A549 (cell line): ENCODE measurements at regions not wholly inside any gene's neighbourhood (a gene's known extent, or its start where the extent isn't known, plus 50 kb on each side); places are given as distances from the start of the nearest gene placed in this dataset.

Source experiments
- ATAC-seq, 2 experiments: fragments of 200-7000 bp in 1 of 2; fragments of >200 bp in 1 of 2; cut with Nextera tagmentation in 1 of 2; cut with Tn5 transposase in 1 of 2; 3 replicates each; pipeline versions ENCODE4 v1.8.0 to v1.9.1; 2018 to 2020; ENCODE audit warnings: mild to moderate bottlenecking in 1 of 2, moderate library complexity in 1 of 2
- CTCF ChIA-PET: fragments of 300-600 bp; sonication (Branson Sonifier 250); formaldehyde crosslinking; extraction: SDS; loops from one replicate; lab custom pipeline; 2021; ENCODE audit warnings: antibody characterized with exemption, inconsistent platforms; lab: Yijun Ruan, JAX
- POLR2A ChIA-PET: fragments of 350-600 bp; formaldehyde crosslinking; extraction: SDS; loops from one replicate; lab custom pipeline; 2021; ENCODE audit warnings: antibody characterized with exemption, inconsistent platforms; lab: Yijun Ruan, JAX
- DNase-seq, 2 experiments: peaks; one replicate each; pipeline versions ENCODE4 v3.0.0 to v3.0.0-alpha.2; 2011 to 2016; ENCODE audit warnings: low read depth in 1 of 2, low spot score in 1 of 2
- FAIRE-seq: peaks from 2 replicates; lab custom pipeline; 2011; peaks lifted over from hg19 to GRCh38; lab: Jason Lieb, UNC
- H3K27ac ChIP-seq, 2 experiments: fragments of >200 bp; sonication (Bioruptor Twin); formaldehyde crosslinking; 3 replicates each; pipeline ENCODE4 v1.5.1; 2016 to 2017
- H3K4me1 ChIP-seq: fragments of >200 bp; sonication (Bioruptor Twin); formaldehyde crosslinking; 3 replicates; pipeline ENCODE4 v1.6.1; 2016
- H3K4me2 ChIP-seq: fragments of >200 bp; sonication (Bioruptor Twin); formaldehyde crosslinking; 3 replicates; pipeline ENCODE4 v1.6.1; 2016
- H3K4me3 ChIP-seq: fragments of >200 bp; sonication (Bioruptor Twin); formaldehyde crosslinking; 3 replicates; pipeline ENCODE4 v1.5.1; 2016
- H3K9me3 ChIP-seq: fragments of >200 bp; sonication (Bioruptor Twin); formaldehyde crosslinking; 3 replicates; pipeline ENCODE4 v1.6.1; 2016
- BHLHE40 ChIP-seq: IDR thresholded peaks from 2 replicates; pipeline ENCODE4 v1.6.1; 2012; ENCODE audit warnings: low read depth, low read length, inconsistent platforms
- CBX8 ChIP-seq: fragments of 200-600 bp; sonication (generic); IDR thresholded peaks from 2 replicates; pipeline ENCODE4 v1.6.1; 2016
- CHD2 ChIP-seq: fragments of 150-350 bp; IDR thresholded peaks from 2 replicates; pipeline ENCODE4 v1.6.1; 2014; ENCODE audit warnings: low read length; ENCODE audit not compliant: partially characterized antibody
- CHD4 ChIP-seq: fragments of 200-600 bp; sonication (generic); IDR thresholded peaks from 2 replicates; pipeline ENCODE4 v1.6.1; 2016; ENCODE audit warnings: antibody characterized with exemption, mild to moderate bottlenecking, borderline replicate concordance
- ELK1 ChIP-seq: fragments of 150-350 bp; IDR thresholded peaks from 2 replicates; pipeline ENCODE4 v1.6.1; 2014; ENCODE audit warnings: low read depth, mild to moderate bottlenecking, low read length
- EP300 ChIP-seq, 2 experiments: fragments of >200 bp; sonication (Bioruptor Twin); formaldehyde crosslinking; IDR thresholded peaks; 2 replicates in 1 of 2; 3 replicates in 1 of 2; pipeline ENCODE4 v1.6.1; 2016 to 2017
- ESRRA ChIP-seq: fragments of 150-350 bp; IDR thresholded peaks from 2 replicates; pipeline ENCODE4 v1.6.1; 2014; ENCODE audit warnings: mild to moderate bottlenecking, low read length, borderline replicate concordance
- FOSL2 ChIP-seq, 2 experiments: fragments of 450-650 bp in 1 of 2; fragments of >200 bp in 1 of 2; sonication (Bioruptor Twin) in 1 of 2; formaldehyde crosslinking; IDR thresholded peaks; 2 replicates each; pipeline versions ENCODE4 v1.5.0 to v1.6.1; 2016 to 2020; ENCODE audit warnings: mild to moderate bottlenecking in 1 of 2, moderate library complexity in 1 of 2
- HEYL ChIP-seq: fragments of 250-450 bp; sonication (Bioruptor Pico); IDR thresholded peaks from 2 replicates; pipeline ENCODE4 v1.8.0; 2021; ENCODE audit warnings: mild to moderate bottlenecking, moderate library complexity
- HMGXB4 ChIP-seq: fragments of 250-450 bp; sonication (Bioruptor Pico); IDR thresholded peaks from 2 replicates; pipeline ENCODE4 v1.5.0; 2021; ENCODE audit warnings: mild to moderate bottlenecking, moderate library complexity, borderline replicate concordance
- HOXB13 ChIP-seq: fragments of 250-450 bp; sonication (Bioruptor Pico); IDR thresholded peaks from 2 replicates; pipeline ENCODE4 v1.5.0; 2020; ENCODE audit warnings: low read depth, mild to moderate bottlenecking, moderate library complexity
- JUN ChIP-seq, 2 experiments: fragments of >200 bp; sonication (Bioruptor Twin); formaldehyde crosslinking; IDR thresholded peaks; 2 replicates in 1 of 2; 3 replicates in 1 of 2; pipeline ENCODE4 v1.6.1; 2016 to 2017
- MAZ ChIP-seq: fragments of 150-350 bp; IDR thresholded peaks from 2 replicates; pipeline ENCODE4 v1.6.1; 2014; ENCODE audit warnings: antibody characterized with exemption, low read depth, low read length, borderline replicate concordance
- MYC ChIP-seq: IDR thresholded peaks from 2 replicates; pipeline ENCODE4 v1.6.1; 2012; ENCODE audit warnings: mild to moderate bottlenecking, inconsistent platforms, low read length, improper control_type of control experiment, borderline replicate concordance
- NFE2L2 ChIP-seq: fragments of 150-350 bp; conservative IDR thresholded peaks from 2 replicates; pipeline ENCODE4 v1.6.1; 2014; ENCODE audit warnings: low read length
- NPAS2 ChIP-seq: fragments of 250-450 bp; sonication (Bioruptor Pico); IDR thresholded peaks from 2 replicates; pipeline ENCODE4 v1.8.0; 2022; ENCODE audit warnings: mild to moderate bottlenecking, moderate library complexity, borderline replicate concordance
- PBX3 ChIP-seq: IDR thresholded peaks from 2 replicates; pipeline ENCODE4 v1.6.1; 2012
- PHF8 ChIP-seq: fragments of 200-600 bp; sonication (generic); IDR thresholded peaks from 2 replicates; pipeline ENCODE4 v1.6.1; 2016; ENCODE audit warnings: low read depth, mild to moderate bottlenecking, antibody characterized with exemption, moderate library complexity, borderline replicate concordance
- POLR2A ChIP-seq: IDR thresholded peaks from 2 replicates; pipeline ENCODE4 v1.6.1; 2012; ENCODE audit warnings: mild to moderate bottlenecking, low read length
- POLR2AphosphoS2 ChIP-seq: conservative IDR thresholded peaks from 2 replicates; pipeline ENCODE4 v1.6.1; 2012; ENCODE audit warnings: low read length, improper control_type of control experiment, inconsistent platforms
- SREBF2 ChIP-seq: fragments of 450-650 bp; IDR thresholded peaks from 2 replicates; pipeline ENCODE4 v1.6.1; 2014; ENCODE audit warnings: mild to moderate bottlenecking, moderate library complexity
- TP53 ChIP-seq: fragments of 250-450 bp; sonication (Bioruptor Pico); IDR thresholded peaks from 2 replicates; pipeline ENCODE4 v1.5.0; 2021; ENCODE audit warnings: mild to moderate bottlenecking, moderate library complexity
- ZC3H11A ChIP-seq: fragments of 450-650 bp; IDR thresholded peaks from 2 replicates; pipeline ENCODE4 v1.6.1; 2014; ENCODE audit warnings: antibody characterized with exemption, mild to moderate bottlenecking
- ZFP36 ChIP-seq: fragments of 450-650 bp; IDR thresholded peaks from 2 replicates; pipeline ENCODE4 v1.6.1; 2014; ENCODE audit warnings: borderline replicate concordance; ENCODE audit not compliant: partially characterized antibody
- ZSCAN20 ChIP-seq: fragments of 250-450 bp; sonication (Bioruptor Pico); IDR thresholded peaks from 2 replicates; pipeline ENCODE4 v1.8.0; 2022; ENCODE audit warnings: mild to moderate bottlenecking, moderate library complexity
- WGBS: methylation state at CpG from one replicate; pipeline ENCODE4 v1.1.6; 2017; ENCODE audit errors: missing lambda C conversion rate; 5-methylcytosine and 5-hydroxymethylcytosine counted together

GRCh38 chr5:113694576-113694975, 181.1 kb downstream of the YTHDC2 start:
- FAIRE-seq, result no peak
- Histone ChIP-seq H3K4me1 (no peaks in the 10 kb centered on the region), H3K4me3 (no peak overlapping the region), H3K27ac (no peak overlapping the region), H3K4me2 (no peak overlapping the region), H3K9me3 (no peaks in the 10 kb centered on the region)
- ChIA-PET POLR2A (no interaction called here), CTCF (interaction anchor here (1.0 kb wide), 1 partner anchor 15 kb away, joined by 3 read pairs; no protein-coding TSS in a partner anchor)
- DNase-seq, result no peak
- no peak for ATAC-seq
- TF ChIP-seq NFE2L2, result no peak
- TF ChIP-seq CBX8, result no peak
- no peak for TF ChIP-seq PBX3
- no peak for TF ChIP-seq CHD2
- no peak for TF ChIP-seq PHF8
- no peak for TF ChIP-seq HEYL (CRISPR knock-in tag)
- TF ChIP-seq ELK1, result no peak
- no peak for TF ChIP-seq SREBF2
- no peak for TF ChIP-seq HOXB13
- no peak for TF ChIP-seq POLR2A
- WGBS, result 35% methylated on average over 2 of the region's 2 CpGs

GRCh38 chr5:113703266-113703665, 189.8 kb downstream of the YTHDC2 start:
- TF ChIP-seq FOSL2 (IDR thresholded peaks at IDR 0.05) (no peak), FOSL2 (CRISPR knock-in tag; IDR thresholded peaks at IDR 0.05) (no peak), ZSCAN20 (no peak), HEYL (CRISPR knock-in tag) (no peak), HMGXB4 (CRISPR knock-in tag) (no peak), ZFP36 (no peak), NPAS2 (CRISPR knock-in tag) (no peak), ZC3H11A (no peak), CHD4 (no peak)
- TF ChIP-seq, all 56 proteins: peak for 0
- ChIA-PET CTCF (no interaction called here), POLR2A (no interaction called here)
- FAIRE-seq, result no peak
- no peak for DNase-seq
- Histone ChIP-seq H3K4me2 (no peak overlapping the region), H3K9me3 (no peaks in the 10 kb centered on the region), H3K4me3 (no peak overlapping the region), H3K4me1 (no peaks in the 10 kb centered on the region), H3K27ac (no peak overlapping the region)
- ATAC-seq, result no peak

GRCh38 chr5:113705657-113706056, 192.2 kb downstream of the YTHDC2 start:
- Histone ChIP-seq H3K4me1 (no peaks in the 10 kb centered on the region), H3K27ac (no peak overlapping the region), H3K4me2 (no peak overlapping the region), H3K9me3 (no peaks in the 10 kb centered on the region), H3K4me3 (no peak overlapping the region)
- TF ChIP-seq ELK1 (no peak), MAZ (no peak), JUN (IDR thresholded peaks at IDR 0.05) (no peak), TP53 (no peak), BHLHE40 (no peak), HEYL (CRISPR knock-in tag) (no peak), MYC (no peak), NFE2L2 (no peak), POLR2AphosphoS2 (no peak), ESRRA (no peak), EP300 (IDR thresholded peaks at IDR 0.05) (no peak)
- no peak for DNase-seq
- WGBS, result 0% methylated on average over 3 of the region's 3 CpGs
- ChIA-PET POLR2A (no interaction called here), CTCF (interaction anchor here (1.1 kb wide), 1 partner anchor 744 kb away, joined by 5 read pairs; no protein-coding TSS in a partner anchor)
- FAIRE-seq, result no peak
- no peak for ATAC-seq
